ENCODE measurements at regions not wholly inside any gene's neighbourhood (a gene's known extent, or its start where the extent isn't known, plus 50 kb on each side); places are given as distances from the start of the nearest gene placed in this dataset.
"Not testable (repeated sequence)": the region's sequence is repeated elsewhere in the genome, so short reads cannot be mapped to it uniquely, and the experiment has no call there.

- H3K4me3 ChIP-seq (ENCODE audit: low read depth, low read length) = no peak overlapping the region
- no peak for DNase-seq (ENCODE audit: low read depth)
- TF ChIP-seq CTCF (IDR thresholded peaks at IDR 0.05; ENCODE audit: insufficient read depth, low read length) = no peak
Measured at GRCh38 chr14:105690671-105691070, 164.3 kb downstream of the TMEM121 start.

GRCh38 chr14:105691321-105692109, 165.1 kb downstream of the TMEM121 start:
- not testable (repeated sequence) for H3K4me3 ChIP-seq (ENCODE audit: low read depth, low read length); DNase-seq (ENCODE audit: low read depth)

GRCh38 chr14:105692110-105692685, 165.8 kb downstream of the TMEM121 start:
- not testable (repeated sequence) for DNase-seq (ENCODE audit: low read depth); H3K4me3 ChIP-seq (ENCODE audit: low read depth, low read length)

GRCh38 chr14:105694961-105695360, 168.6 kb downstream of the TMEM121 start:
- DNase-seq (ENCODE audit: low read depth) = no peak
- no peak for TF ChIP-seq CTCF (IDR thresholded peaks at IDR 0.05; ENCODE audit: insufficient read depth, low read length)
- no peak overlapping the region for H3K4me3 ChIP-seq (ENCODE audit: low read depth, low read length)

- DNase-seq (ENCODE audit: low read depth); H3K4me3 ChIP-seq (ENCODE audit: low read depth, low read length): not testable (repeated sequence)
Measured at GRCh38 chr14:105696388-105696787, 170.0 kb downstream of the TMEM121 start.

- DNase-seq (ENCODE audit: low read depth); H3K4me3 ChIP-seq (ENCODE audit: low read depth, low read length): not testable (repeated sequence)
Measured at GRCh38 chr14:105697414-105697813, 171.0 kb downstream of the TMEM121 start.

DNA sequence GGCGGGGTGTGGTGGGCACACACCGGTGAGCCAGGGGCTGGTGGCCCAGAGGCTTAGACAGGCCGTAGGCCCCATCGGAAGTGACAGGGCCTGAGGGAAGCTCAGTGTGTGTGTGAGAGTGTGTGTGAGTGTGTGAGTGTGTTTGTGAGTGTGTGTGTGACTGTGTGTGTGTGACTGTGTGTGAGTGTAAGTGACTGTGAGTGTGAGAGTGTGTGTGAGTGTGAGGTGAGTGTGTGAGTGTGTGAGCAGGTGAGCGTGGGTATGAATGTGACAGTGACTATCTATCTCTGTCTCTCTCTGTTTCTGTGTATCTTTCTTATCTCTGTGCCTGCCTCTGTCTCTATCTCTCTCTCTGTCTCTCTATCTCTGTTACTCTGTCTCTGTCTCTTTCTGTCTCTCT, 171.6 kb downstream of the TMEM121 start:
- H3K4me3 ChIP-seq (ENCODE audit: low read depth, low read length); DNase-seq (ENCODE audit: low read depth): not testable (repeated sequence)

DNA sequence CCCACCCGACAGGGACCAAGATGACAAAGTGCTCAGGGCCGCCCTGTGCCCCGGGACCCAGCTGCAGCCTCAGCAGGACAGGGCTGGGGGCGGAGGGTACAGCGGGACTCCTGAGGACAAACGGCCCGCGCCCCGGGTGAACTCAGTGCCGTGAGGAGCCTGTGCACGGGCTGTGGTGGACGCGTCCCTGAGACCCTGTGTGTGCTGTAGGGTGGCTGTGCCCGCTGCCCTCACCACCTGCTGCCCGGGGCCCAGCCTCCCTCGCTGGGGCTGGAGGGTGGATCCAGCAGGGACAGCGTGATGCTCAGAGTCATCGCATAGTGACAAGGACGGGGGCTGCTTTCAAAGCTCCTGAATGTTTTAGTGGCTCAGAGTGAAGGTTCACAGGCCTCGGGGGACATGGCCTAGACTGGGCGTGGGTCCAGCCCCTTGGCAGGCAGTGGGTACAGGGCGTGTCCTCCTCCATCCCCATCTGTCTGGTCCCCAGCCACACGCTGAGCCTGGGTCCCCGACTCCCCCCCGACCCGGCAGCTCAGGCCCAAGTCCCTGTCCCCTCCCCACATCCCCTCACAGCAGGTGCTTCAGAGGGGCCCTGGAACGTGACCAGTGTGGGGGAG, 172.7 kb downstream of the TMEM121 start:
- not testable (repeated sequence) for H3K4me3 ChIP-seq (ENCODE audit: low read depth, low read length); DNase-seq (ENCODE audit: low read depth)

- not testable (repeated sequence) for H3K4me3 ChIP-seq (ENCODE audit: low read depth, low read length); DNase-seq (ENCODE audit: low read depth)
Measured at GRCh38 chr14:105699706-105700105, 173.3 kb downstream of the TMEM121 start.

DNA sequence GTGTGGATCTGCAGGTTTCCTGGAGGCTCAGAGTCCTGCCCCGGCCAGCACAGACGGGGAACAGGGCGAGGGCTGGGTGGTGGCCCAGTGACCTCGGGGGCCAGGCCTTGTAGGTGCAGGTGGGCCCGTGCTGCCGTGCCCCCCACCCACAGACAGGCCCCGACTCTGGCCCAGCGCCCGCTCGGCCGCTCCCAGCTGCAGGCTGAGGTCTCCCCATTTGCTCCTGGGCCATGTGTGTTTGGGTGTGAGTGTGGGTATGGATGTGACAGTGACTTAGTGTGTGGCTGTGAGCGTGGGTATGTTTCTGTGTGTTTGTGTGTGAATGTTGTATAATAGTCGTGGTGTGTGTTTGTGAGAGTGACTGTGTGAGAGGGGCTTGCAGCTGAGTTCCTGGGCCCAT, 173.8 kb downstream of the TMEM121 start:
- H3K4me3 ChIP-seq (ENCODE audit: low read depth, low read length); DNase-seq (ENCODE audit: low read depth): not testable (repeated sequence)

DNA sequence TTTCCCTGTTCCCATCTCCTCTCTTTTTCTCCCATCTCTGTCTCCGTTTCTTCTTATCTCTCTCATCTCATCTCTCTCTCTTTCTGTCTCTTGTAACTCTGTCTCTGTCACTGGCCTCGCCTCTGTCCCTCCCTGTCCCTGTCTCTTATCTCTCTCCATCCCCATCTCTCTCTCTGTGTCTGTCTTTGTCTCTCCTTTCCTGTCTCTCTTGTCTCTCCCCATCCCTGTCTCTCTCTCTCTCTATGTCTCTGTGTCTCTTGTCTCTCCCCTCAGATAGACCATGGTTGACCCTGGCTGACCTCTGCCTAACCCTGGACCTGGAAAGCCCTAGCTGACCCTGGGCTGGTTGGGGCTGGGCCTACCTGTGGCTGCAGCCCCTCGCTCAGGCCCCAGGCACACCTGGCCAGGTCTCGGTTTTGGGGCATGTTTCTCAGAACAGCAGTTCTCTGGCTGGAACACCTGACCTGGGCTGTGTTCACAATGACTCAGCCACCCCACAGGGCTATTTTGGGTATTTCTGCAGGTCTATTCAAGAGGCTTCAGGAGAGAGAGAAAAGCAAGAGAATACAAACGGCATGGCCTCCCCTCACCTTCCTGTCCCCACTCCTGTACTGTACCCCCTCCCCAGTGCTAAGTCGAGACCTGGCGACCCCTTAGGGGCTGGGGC, 174.4 kb downstream of the TMEM121 start:
- DNase-seq (ENCODE audit: low read depth) = no peak
- no peak overlapping the region for H3K4me3 ChIP-seq (ENCODE audit: low read depth, low read length)
- no peak for TF ChIP-seq CTCF (IDR thresholded peaks at IDR 0.05; ENCODE audit: insufficient read depth, low read length)
